Epidermal melanocyte (primary cell): ENCODE measurements at regions not wholly inside any gene's neighbourhood (a gene's known extent, or its start where the extent isn't known, plus 50 kb on each side); places are given as distances from the start of the nearest gene placed in this dataset.

Experiments
- DNase-seq: peaks from one replicate; pipeline ENCODE4 v3.0.0; 2011; ENCODE audit warnings: low spot score; ENCODE audit not compliant: insufficient read length

GRCh38 chr15:77821188-77821958, 188.7 kb upstream of the LINGO1 start:
- peak; percentile 77 for DNase-seq

GRCh38 chr15:77819851-77820728, 187.4 kb upstream of the LINGO1 start:
- DNase-seq, result no peak

- no peak for DNase-seq
Measured at GRCh38 chr15:77819048-77819850, 186.5 kb upstream of the LINGO1 start.

GRCh38 chr15:77818484-77819047, 185.9 kb upstream of the LINGO1 start:
- DNase-seq, result no peak

- no peak for DNase-seq
Measured at GRCh38 chr15:77817434-77817833, 184.7 kb upstream of the LINGO1 start.

- DNase-seq, result no peak
Measured at GRCh38 chr15:77816983-77817382, 184.3 kb upstream of the LINGO1 start.

- DNase-seq, result no peak
Measured at GRCh38 chr15:77815015-77815414, 182.3 kb upstream of the LINGO1 start.

- no peak for DNase-seq
Measured at GRCh38 chr15:77812664-77813063, 180.0 kb upstream of the LINGO1 start.

- no peak for DNase-seq
Measured at GRCh38 chr15:77811270-77811669, 178.6 kb upstream of the LINGO1 start.

- DNase-seq, result no peak
Measured at GRCh38 chr15:77810130-77810571, 177.4 kb upstream of the LINGO1 start.

- DNase-seq, result no peak
Measured at GRCh38 chr15:77808581-77809177, 176.0 kb upstream of the LINGO1 start.

GRCh38 chr15:77808075-77808474, 175.4 kb upstream of the LINGO1 start:
- no peak for DNase-seq

GRCh38 chr15:77807611-77808010, 174.9 kb upstream of the LINGO1 start:
- DNase-seq, result no peak

- DNase-seq, result no peak
Measured at GRCh38 chr15:77807115-77807514, 174.4 kb upstream of the LINGO1 start.

GRCh38 chr15:77804210-77804609, 171.5 kb upstream of the LINGO1 start:
- DNase-seq, result no peak

- DNase-seq, result no peak
Measured at GRCh38 chr15:77803487-77803886, 170.8 kb upstream of the LINGO1 start.

GRCh38 chr15:77800305-77800704, 167.6 kb upstream of the LINGO1 start:
- DNase-seq, result no peak

- no peak for DNase-seq
Measured at GRCh38 chr15:77798847-77799246, 166.1 kb upstream of the LINGO1 start.

GRCh38 chr15:77798151-77798835, 165.6 kb upstream of the LINGO1 start:
- no peak for DNase-seq

- no peak for DNase-seq
Measured at GRCh38 chr15:77797270-77797669, 164.6 kb upstream of the LINGO1 start.
